Astrocyte (in vitro differentiated cells and primary cell): ENCODE measurements at regions not wholly inside any gene's neighbourhood (a gene's known extent, or its start where the extent isn't known, plus 50 kb on each side); places are given as distances from the start of the nearest gene placed in this dataset.

Source experiments
- DNase-seq: peaks from one replicate; pipeline ENCODE4 v3.0.0-alpha.2; 2010; ENCODE audit warnings: low read depth
- FAIRE-seq: peaks from 2 replicates; lab custom pipeline; 2011; peaks lifted over from hg19 to GRCh38; lab: Jason Lieb, UNC
- H2AFZ ChIP-seq: 2 replicates; pipeline ENCODE4 v1.6.0; 2012; ENCODE audit warnings: low read depth, low read length, inconsistent platforms
- H3K27ac ChIP-seq: 2 replicates; pipeline ENCODE4 v1.5.1; 2011; ENCODE audit warnings: low read depth, low read length, inconsistent platforms
- H3K27me3 ChIP-seq: 2 replicates; pipeline ENCODE4 v1.6.0; 2011; ENCODE audit warnings: low read length, inconsistent platforms; ENCODE audit not compliant: insufficient read depth
- H3K36me3 ChIP-seq: 2 replicates; pipeline ENCODE4 v1.5.1; 2011; ENCODE audit warnings: low read length, inconsistent platforms; ENCODE audit not compliant: insufficient read depth
- H3K4me1 ChIP-seq: 2 replicates; pipeline ENCODE4 v1.5.1; 2011; ENCODE audit warnings: low read length, inconsistent platforms; ENCODE audit not compliant: insufficient read depth
- H3K4me2 ChIP-seq: 2 replicates; pipeline ENCODE4 v1.6.0; 2012; ENCODE audit warnings: low read length, inconsistent platforms
- H3K4me3 ChIP-seq: 2 replicates; pipeline ENCODE4 v1.5.1; 2011; ENCODE audit warnings: low read depth, mild to moderate bottlenecking, low read length, inconsistent platforms; ENCODE audit not compliant: insufficient read depth
- H3K79me2 ChIP-seq: 2 replicates; pipeline ENCODE4 v1.6.0; 2012; ENCODE audit warnings: mild to moderate bottlenecking, low read length, inconsistent platforms; ENCODE audit not compliant: insufficient read depth
- H3K9ac ChIP-seq: 2 replicates; pipeline ENCODE4 v1.6.0; 2012; ENCODE audit warnings: mild to moderate bottlenecking, low read length, inconsistent platforms
- H3K9me3 ChIP-seq: 2 replicates; pipeline ENCODE4 v1.5.1; 2012; ENCODE audit warnings: low read depth, mild to moderate bottlenecking, low read length, inconsistent platforms; ENCODE audit not compliant: insufficient read depth
- H4K20me1 ChIP-seq: 2 replicates; pipeline ENCODE4 v1.6.0; 2012; ENCODE audit warnings: low read length, inconsistent platforms; ENCODE audit not compliant: insufficient read depth
- H3K27ac Mint-ChIP-seq: one replicate; pipeline ENCODE4 v1.8.0; 2021; ENCODE audit warnings: mild to moderate bottlenecking, mixed read lengths; ENCODE audit not compliant: unreplicated experiment
- H3K27me3 Mint-ChIP-seq: one replicate; pipeline ENCODE4 v1.8.0; 2021; ENCODE audit warnings: low read depth, mixed read lengths; ENCODE audit not compliant: unreplicated experiment
- H3K36me3 Mint-ChIP-seq: one replicate; pipeline ENCODE4 v1.8.0; 2021; ENCODE audit warnings: low read depth, mixed read lengths; ENCODE audit not compliant: unreplicated experiment
- H3K4me1 Mint-ChIP-seq: one replicate; pipeline ENCODE4 v1.8.0; 2021; ENCODE audit warnings: low read depth, mixed read lengths; ENCODE audit not compliant: unreplicated experiment
- H3K4me3 Mint-ChIP-seq: one replicate; pipeline ENCODE4 v1.8.0; 2021; ENCODE audit warnings: mild to moderate bottlenecking, moderate library complexity, mixed read lengths; ENCODE audit not compliant: unreplicated experiment
- H3K9me3 Mint-ChIP-seq: one replicate; pipeline ENCODE4 v1.8.0; 2021; ENCODE audit warnings: mild to moderate bottlenecking, mixed read lengths; ENCODE audit not compliant: unreplicated experiment
- EZH2 ChIP-seq: IDR thresholded peaks from 2 replicates; pipeline ENCODE4 v1.6.1; 2012; ENCODE audit warnings: mild to moderate bottlenecking, low read length, inconsistent platforms; ENCODE audit not compliant: insufficient read depth
- TF ChIP-seq, protein P1 (sequence below): IDR thresholded peaks from 2 replicates; pipeline ENCODE4 v1.5.1; 2011; ENCODE audit warnings: low read depth, mild to moderate bottlenecking, inconsistent platforms, low read length, moderate library complexity; ENCODE audit not compliant: insufficient read depth

DNA sequence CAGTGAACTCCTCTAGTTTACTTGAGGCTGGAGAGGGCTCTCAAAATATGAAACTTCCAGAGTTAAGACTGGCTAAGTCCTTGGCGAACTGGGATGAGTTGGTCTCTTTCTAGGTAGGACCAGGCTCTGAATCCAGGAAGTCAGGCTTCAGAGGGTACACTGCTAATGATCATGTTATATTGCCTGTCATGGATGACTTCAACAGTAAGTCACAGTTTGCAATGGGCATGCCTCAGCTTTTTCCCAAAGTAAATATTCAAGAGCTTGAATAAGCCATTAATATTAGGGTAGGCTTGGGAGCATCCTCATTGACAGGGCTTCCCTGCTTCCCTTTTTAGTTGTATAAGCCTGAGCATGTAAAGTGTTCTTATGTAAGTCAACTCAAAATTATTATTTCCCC, 61.7 kb upstream of the PTHLH start:
- no peaks in the 10 kb centered on the region for H3K9me3 ChIP-seq
- H3K9ac ChIP-seq = no peak overlapping the region
- Mint-ChIP-seq H3K27ac (peak overlapping the region; percentile 66), H3K4me3 (no peak overlapping the region), H3K4me1 (peaks cover 16% of the 10 kb centered on the region), H3K27me3 (no peaks in the 10 kb centered on the region), H3K36me3 (no peaks in the 10 kb centered on the region), H3K9me3 (no peaks in the 10 kb centered on the region)
- TF ChIP-seq EZH2 = no peak
- TF ChIP-seq, protein P1, sequence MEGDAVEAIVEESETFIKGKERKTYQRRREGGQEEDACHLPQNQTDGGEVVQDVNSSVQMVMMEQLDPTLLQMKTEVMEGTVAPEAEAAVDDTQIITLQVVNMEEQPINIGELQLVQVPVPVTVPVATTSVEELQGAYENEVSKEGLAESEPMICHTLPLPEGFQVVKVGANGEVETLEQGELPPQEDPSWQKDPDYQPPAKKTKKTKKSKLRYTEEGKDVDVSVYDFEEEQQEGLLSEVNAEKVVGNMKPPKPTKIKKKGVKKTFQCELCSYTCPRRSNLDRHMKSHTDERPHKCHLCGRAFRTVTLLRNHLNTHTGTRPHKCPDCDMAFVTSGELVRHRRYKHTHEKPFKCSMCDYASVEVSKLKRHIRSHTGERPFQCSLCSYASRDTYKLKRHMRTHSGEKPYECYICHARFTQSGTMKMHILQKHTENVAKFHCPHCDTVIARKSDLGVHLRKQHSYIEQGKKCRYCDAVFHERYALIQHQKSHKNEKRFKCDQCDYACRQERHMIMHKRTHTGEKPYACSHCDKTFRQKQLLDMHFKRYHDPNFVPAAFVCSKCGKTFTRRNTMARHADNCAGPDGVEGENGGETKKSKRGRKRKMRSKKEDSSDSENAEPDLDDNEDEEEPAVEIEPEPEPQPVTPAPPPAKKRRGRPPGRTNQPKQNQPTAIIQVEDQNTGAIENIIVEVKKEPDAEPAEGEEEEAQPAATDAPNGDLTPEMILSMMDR = no peak
- H3K4me3 ChIP-seq = no peak overlapping the region
- H3K27me3 ChIP-seq = no peaks in the 10 kb centered on the region
- H2AFZ ChIP-seq = no peak overlapping the region
- H3K4me2 ChIP-seq = no peak overlapping the region
- no peaks in the 10 kb centered on the region for H3K79me2 ChIP-seq
- no peak for DNase-seq
- peak overlapping the region; percentile 82 for H3K27ac ChIP-seq
- no peak for FAIRE-seq
- H3K4me1 ChIP-seq = peaks cover 16% of the 10 kb centered on the region
- H4K20me1 ChIP-seq = no peaks in the 10 kb centered on the region
- H3K36me3 ChIP-seq = no peaks in the 10 kb centered on the region

DNA sequence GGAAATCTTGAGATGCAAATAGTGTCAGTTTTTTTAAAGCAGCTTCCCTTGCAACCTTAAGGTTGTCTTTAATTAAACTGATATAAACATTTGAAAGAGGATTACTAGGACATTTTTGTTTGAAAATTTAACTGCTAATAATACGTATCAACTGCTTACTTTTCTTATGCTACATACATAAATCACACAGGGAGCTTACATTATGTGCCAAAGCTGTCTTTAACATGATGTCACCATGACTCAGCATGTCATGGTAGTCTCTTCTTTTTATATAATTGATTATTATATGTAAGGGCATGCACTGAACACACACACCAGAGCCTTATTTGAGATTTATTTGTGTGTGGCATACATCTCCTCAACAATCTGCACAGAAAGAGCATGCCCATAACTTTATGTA, 63.0 kb upstream of the PTHLH start:
- Mint-ChIP-seq H3K9me3 (no peaks in the 10 kb centered on the region), H3K4me1 (peaks cover 16% of the 10 kb centered on the region), H3K36me3 (no peaks in the 10 kb centered on the region), H3K4me3 (no peak overlapping the region), H3K27me3 (peaks cover under 1% of the 10 kb centered on the region), H3K27ac (no peak overlapping the region)
- Histone ChIP-seq H3K27me3 (no peaks in the 10 kb centered on the region), H3K9me3 (no peaks in the 10 kb centered on the region), H3K4me2 (no peak overlapping the region), H4K20me1 (no peaks in the 10 kb centered on the region), H3K79me2 (no peaks in the 10 kb centered on the region), H3K27ac (no peak overlapping the region), H3K9ac (no peak overlapping the region), H2AFZ (no peak overlapping the region), H3K36me3 (no peaks in the 10 kb centered on the region), H3K4me1 (peaks cover 16% of the 10 kb centered on the region), H3K4me3 (no peak overlapping the region)
- TF ChIP-seq, protein P1 = no peak
- TF ChIP-seq EZH2 = no peak
- FAIRE-seq = no peak
- peak; percentile 70 for DNase-seq

DNA sequence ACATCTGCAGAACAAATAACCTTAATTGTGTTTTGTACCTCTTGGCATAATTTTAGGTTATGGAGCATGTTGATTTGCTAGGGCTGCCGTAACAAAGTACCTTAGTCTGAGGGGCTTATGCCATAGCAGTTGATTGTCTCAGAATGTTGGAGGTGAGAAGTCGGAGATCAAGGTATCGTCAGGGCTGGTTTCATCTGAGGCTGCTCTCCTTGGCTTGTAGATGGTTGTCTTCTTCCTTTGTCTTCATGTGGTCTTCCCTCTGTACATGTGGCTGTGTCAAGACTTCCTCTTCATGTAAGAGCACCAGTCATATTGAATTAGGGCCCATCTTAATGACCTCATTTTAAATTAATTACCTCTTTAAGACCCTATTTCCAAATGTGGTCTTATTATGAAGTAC, 64.4 kb upstream of the PTHLH start:
- no peak overlapping the region for H3K4me3 Mint-ChIP-seq

More for the DNA sequence above, 64.4 kb upstream of the PTHLH start:
- Histone ChIP-seq H3K4me3 (no peak overlapping the region), H3K27ac (no peak overlapping the region), H3K36me3 (no peaks in the 10 kb centered on the region), H3K9ac (no peak overlapping the region), H3K4me2 (no peak overlapping the region), H3K9me3 (no peaks in the 10 kb centered on the region), H3K27me3 (no peaks in the 10 kb centered on the region), H2AFZ (no peak overlapping the region), H3K4me1 (peaks cover 16% of the 10 kb centered on the region), H3K79me2 (no peaks in the 10 kb centered on the region), H4K20me1 (no peaks in the 10 kb centered on the region)
- TF ChIP-seq, protein P1 = no peak
- TF ChIP-seq EZH2 = no peak
- DNase-seq (no peak), FAIRE-seq (peak; percentile 13)
- H3K9me3 Mint-ChIP-seq = no peaks in the 10 kb centered on the region
- no peaks in the 10 kb centered on the region for H3K36me3 Mint-ChIP-seq
- H3K27ac Mint-ChIP-seq = no peak overlapping the region
- H3K27me3 Mint-ChIP-seq = peaks cover 2% of the 10 kb centered on the region
- peaks cover 16% of the 10 kb centered on the region for H3K4me1 Mint-ChIP-seq
